ENCODE measurements at regions not wholly inside any gene's neighbourhood (a gene's known extent, or its start where the extent isn't known, plus 50 kb on each side); places are given as distances from the start of the nearest gene placed in this dataset.

DNA sequence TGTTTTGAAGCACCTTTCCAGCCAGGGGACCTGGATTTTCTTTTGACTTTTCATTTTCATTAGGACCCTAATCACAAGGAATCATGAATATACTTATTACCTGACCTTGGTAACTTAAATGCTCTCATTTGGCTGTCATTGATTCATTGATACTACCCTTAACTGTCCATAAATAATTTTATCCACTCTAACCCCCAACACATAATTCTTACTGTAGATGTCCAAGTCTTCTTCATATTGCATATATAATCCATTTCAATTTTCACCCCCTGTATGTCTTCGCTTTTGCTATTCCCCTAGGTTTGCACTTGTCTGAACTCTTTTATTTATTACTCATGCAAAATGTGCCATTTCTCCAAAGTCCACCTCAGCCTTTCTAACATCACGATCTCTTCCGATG is 602.9 kb downstream of the MMUT start:
- TF ChIP-seq, protein P1, sequence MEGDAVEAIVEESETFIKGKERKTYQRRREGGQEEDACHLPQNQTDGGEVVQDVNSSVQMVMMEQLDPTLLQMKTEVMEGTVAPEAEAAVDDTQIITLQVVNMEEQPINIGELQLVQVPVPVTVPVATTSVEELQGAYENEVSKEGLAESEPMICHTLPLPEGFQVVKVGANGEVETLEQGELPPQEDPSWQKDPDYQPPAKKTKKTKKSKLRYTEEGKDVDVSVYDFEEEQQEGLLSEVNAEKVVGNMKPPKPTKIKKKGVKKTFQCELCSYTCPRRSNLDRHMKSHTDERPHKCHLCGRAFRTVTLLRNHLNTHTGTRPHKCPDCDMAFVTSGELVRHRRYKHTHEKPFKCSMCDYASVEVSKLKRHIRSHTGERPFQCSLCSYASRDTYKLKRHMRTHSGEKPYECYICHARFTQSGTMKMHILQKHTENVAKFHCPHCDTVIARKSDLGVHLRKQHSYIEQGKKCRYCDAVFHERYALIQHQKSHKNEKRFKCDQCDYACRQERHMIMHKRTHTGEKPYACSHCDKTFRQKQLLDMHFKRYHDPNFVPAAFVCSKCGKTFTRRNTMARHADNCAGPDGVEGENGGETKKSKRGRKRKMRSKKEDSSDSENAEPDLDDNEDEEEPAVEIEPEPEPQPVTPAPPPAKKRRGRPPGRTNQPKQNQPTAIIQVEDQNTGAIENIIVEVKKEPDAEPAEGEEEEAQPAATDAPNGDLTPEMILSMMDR (IDR thresholded peaks at IDR 0.05; ENCODE audit: low read depth, low read length, missing control alignments) = no peak
- no peak for DNase-seq (ENCODE audit: extremely low read depth, low read depth)
- no peak overlapping the region for H3K4me3 ChIP-seq (replicated peaks; ENCODE audit: low read depth, low read length)

- no peak overlapping the region for H3K4me3 ChIP-seq (replicated peaks; ENCODE audit: low read depth, low read length)
- TF ChIP-seq, protein P1 (IDR thresholded peaks at IDR 0.05; ENCODE audit: low read depth, low read length, missing control alignments) = no peak
- no peak for DNase-seq (ENCODE audit: extremely low read depth, low read depth)
These were observed 603.4 kb downstream of the MMUT start for GRCh38 chr6:48859562-48860123.

- DNase-seq (ENCODE audit: extremely low read depth, low read depth) = no peak
- H3K4me3 ChIP-seq (replicated peaks; ENCODE audit: low read depth, low read length) = no peak overlapping the region
- TF ChIP-seq, protein P1 (IDR thresholded peaks at IDR 0.05; ENCODE audit: low read depth, low read length, missing control alignments) = no peak
These were observed 617.8 kb downstream of the MMUT start for GRCh38 chr6:48845219-48845618.

GRCh38 chr6:48844696-48845095 is 618.4 kb downstream of the MMUT start:
- no peak for DNase-seq (ENCODE audit: extremely low read depth, low read depth)
- TF ChIP-seq, protein P1 (IDR thresholded peaks at IDR 0.05; ENCODE audit: low read depth, low read length, missing control alignments) = no peak
- no peak overlapping the region for H3K4me3 ChIP-seq (replicated peaks; ENCODE audit: low read depth, low read length)

- TF ChIP-seq, protein P1 (IDR thresholded peaks at IDR 0.05; ENCODE audit: low read depth, low read length, missing control alignments) = no peak
- no peak for DNase-seq (ENCODE audit: extremely low read depth, low read depth)
- no peak overlapping the region for H3K4me3 ChIP-seq (replicated peaks; ENCODE audit: low read depth, low read length)
These were observed 622.2 kb downstream of the MMUT start for GRCh38 chr6:48840896-48841295.

GRCh38 chr6:48839206-48839605 is 623.8 kb downstream of the MMUT start:
- TF ChIP-seq, protein P1 (IDR thresholded peaks at IDR 0.05; ENCODE audit: low read depth, low read length, missing control alignments) = no peak
- no peak overlapping the region for H3K4me3 ChIP-seq (replicated peaks; ENCODE audit: low read depth, low read length)
- DNase-seq (ENCODE audit: extremely low read depth, low read depth) = no peak

DNA sequence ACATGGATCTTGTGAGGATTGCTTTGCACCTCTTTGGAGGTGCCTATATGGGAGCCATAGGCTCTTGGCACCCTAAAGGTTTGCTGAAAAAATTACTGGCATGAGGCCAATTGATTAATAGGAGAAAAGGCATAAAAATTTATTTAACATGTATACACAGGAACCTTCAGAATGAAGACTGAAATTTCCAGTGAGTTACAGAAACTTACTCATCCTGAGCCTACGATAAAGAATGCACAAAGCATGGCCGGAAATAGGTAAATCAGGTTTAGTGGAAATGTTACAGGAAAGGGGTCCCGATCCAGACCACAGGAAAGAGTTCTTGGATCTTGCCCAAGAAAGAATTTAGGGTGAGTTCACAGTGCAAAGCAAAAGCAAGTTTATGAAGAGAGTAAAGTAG is 625.3 kb downstream of the MMUT start:
- TF ChIP-seq, protein P1 (IDR thresholded peaks at IDR 0.05; ENCODE audit: low read depth, low read length, missing control alignments) = no peak
- no peak overlapping the region for H3K4me3 ChIP-seq (replicated peaks; ENCODE audit: low read depth, low read length)
- no peak for DNase-seq (ENCODE audit: extremely low read depth, low read depth)
